ENCODE measurements at regions not wholly inside any gene's neighbourhood (a gene's known extent, or its start where the extent isn't known, plus 50 kb on each side); places are given as distances from the start of the nearest gene placed in this dataset.

GRCh38 chr14:44404599-44404998 lies 102.5 kb downstream of the FSCB start:
- TF ChIP-seq POLR2A (IDR thresholded peaks at IDR 0.05; ENCODE audit: extremely low read depth, insufficient read length) (no peak), CTCF (IDR thresholded peaks at IDR 0.05; ENCODE audit: low read depth, low read length) (no peak), MYC (IDR thresholded peaks at IDR 0.05; ENCODE audit: low read depth, low read length) (no peak), MAX (IDR thresholded peaks at IDR 0.05; ENCODE audit: low read depth, low read length) (no peak)

Measured in NB4 (cell line).